HG02938 (cell line): ENCODE measurements at regions not wholly inside any gene's neighbourhood (a gene's known extent, or its start where the extent isn't known, plus 50 kb on each side); places are given as distances from the start of the nearest gene placed in this dataset.

Experiments
- ATAC-seq: cut with Tn5 transposase; IDR thresholded peaks from one replicate; pipeline ENCODE4 v1.9.1; 2021; ENCODE audit warnings: mild to moderate bottlenecking, moderate library complexity; ENCODE audit not compliant: unreplicated experiment

- ATAC-seq = no peak
Measured at GRCh38 chr18:22034276-22034675, 135.1 kb upstream of the GATA6 start.

- ATAC-seq = no peak
Measured at GRCh38 chr18:22040533-22040932, 128.9 kb upstream of the GATA6 start.

- no peak for ATAC-seq
Measured at GRCh38 chr18:22043837-22044236, 125.6 kb upstream of the GATA6 start.

- no peak for ATAC-seq
Measured at GRCh38 chr18:22044474-22045220, 124.7 kb upstream of the GATA6 start.

- ATAC-seq = no peak
Measured at GRCh38 chr18:22045221-22045918, 124.0 kb upstream of the GATA6 start.

- ATAC-seq = no peak
Measured at GRCh38 chr18:22046473-22046872, 122.9 kb upstream of the GATA6 start.

GRCh38 chr18:22047485-22047884, 121.9 kb upstream of the GATA6 start:
- no peak for ATAC-seq

- ATAC-seq = no peak
Measured at GRCh38 chr18:22048221-22048620, 121.2 kb upstream of the GATA6 start.

GRCh38 chr18:22048932-22049615, 120.3 kb upstream of the GATA6 start:
- ATAC-seq = no peak

GRCh38 chr18:22052405-22053105, 116.8 kb upstream of the GATA6 start:
- no peak for ATAC-seq

GRCh38 chr18:22055466-22056238, 113.7 kb upstream of the GATA6 start:
- no peak for ATAC-seq

GRCh38 chr18:22056950-22057349, 112.4 kb upstream of the GATA6 start:
- ATAC-seq = no peak

- ATAC-seq = no peak
Measured at GRCh38 chr18:22057908-22058527, 111.4 kb upstream of the GATA6 start.

- ATAC-seq = no peak
Measured at GRCh38 chr18:22060361-22060760, 109.0 kb upstream of the GATA6 start.

- no peak for ATAC-seq
Measured at GRCh38 chr18:22063102-22063501, 106.3 kb upstream of the GATA6 start.

GRCh38 chr18:22063672-22064071, 105.7 kb upstream of the GATA6 start:
- ATAC-seq = no peak

- ATAC-seq = no peak
Measured at GRCh38 chr18:22064581-22064980, 104.8 kb upstream of the GATA6 start.

- ATAC-seq = no peak
Measured at GRCh38 chr18:22065311-22065710, 104.1 kb upstream of the GATA6 start.

GRCh38 chr18:22066083-22066485, 103.3 kb upstream of the GATA6 start:
- ATAC-seq = no peak

GRCh38 chr18:22067109-22067508, 102.3 kb upstream of the GATA6 start:
- ATAC-seq = no peak
